PC-3 (cell line): ENCODE measurements at regions not wholly inside any gene's neighbourhood (a gene's known extent, or its start where the extent isn't known, plus 50 kb on each side); places are given as distances from the start of the nearest gene placed in this dataset.
"Not testable (repeated sequence)": the region's sequence is repeated elsewhere in the genome, so short reads cannot be mapped to it uniquely, and the experiment has no call there.

Experiments used
- ATAC-seq: fragments of 200-7000 bp; cut with Tn5 transposase; 2 replicates; pipeline ENCODE4 v1.9.1; 2020; ENCODE audit warnings: mild to moderate bottlenecking, moderate library complexity
- BruUV-seq: library from RNA; stranded (reverse); fragments of 400-500 nt; replicated peaks from 2 replicates; lab custom pipeline; 2021; lab: Mats Ljungman, UMichigan
- CTCF ChIA-PET: fragments of 300-600 bp; sonication (Branson Sonifier 250); formaldehyde crosslinking; loops from one replicate; lab custom pipeline; 2022; ENCODE audit warnings: antibody characterized with exemption; lab: Charles Lee
- POLR2A ChIA-PET: fragments of 300-600 bp; sonication (Branson Sonifier 250); formaldehyde crosslinking; loops from one replicate; lab custom pipeline; 2022; ENCODE audit warnings: antibody characterized with exemption; ENCODE audit not compliant: unreplicated experiment; lab: Charles Lee
- DNase-seq: peaks from one replicate; pipeline ENCODE4 v3.0.0-alpha.2; 2015
- H2AFZ ChIP-seq: fragments of 300-600 bp; sonication (generic); 2 replicates; pipeline ENCODE4 v1.6.0; 2016; ENCODE audit warnings: antibody characterized with exemption, low read length
- H3F3A ChIP-seq: fragments of 300-600 bp; sonication (generic); one replicate; pipeline ENCODE4 v1.6.0; 2017; ENCODE audit warnings: antibody characterized with exemption, low read length, control low read depth, mild to moderate bottlenecking; ENCODE audit not compliant: unreplicated experiment
- H3K27ac ChIP-seq: fragments of 300-600 bp; sonication (generic); 2 replicates; pipeline ENCODE4 v1.5.1; 2016; ENCODE audit warnings: mild to moderate bottlenecking, low read length
- H3K27me3 ChIP-seq: fragments of 300-600 bp; sonication (generic); 2 replicates; pipeline ENCODE4 v1.6.1; 2016; ENCODE audit warnings: low read length, mixed read lengths
- H3K36me3 ChIP-seq: fragments of 300-600 bp; sonication (generic); 2 replicates; pipeline ENCODE4 v1.6.1; 2016; ENCODE audit warnings: low read depth, mixed run types, low read length, mixed read lengths
- H3K4me1 ChIP-seq: fragments of 300-600 bp; sonication (generic); 2 replicates; pipeline ENCODE4 v1.5.1; 2016; ENCODE audit warnings: low read length; ENCODE audit not compliant: insufficient read depth
- H3K4me2 ChIP-seq: fragments of 300-600 bp; sonication (generic); 2 replicates; pipeline ENCODE4 v1.6.0; 2016; ENCODE audit warnings: low read length
- H3K4me3 ChIP-seq: fragments of 300-600 bp; sonication (generic); 2 replicates; pipeline ENCODE4 v1.5.1; 2016; ENCODE audit warnings: mild to moderate bottlenecking, low read length, mixed read lengths
- H3K79me2 ChIP-seq: fragments of 300-600 bp; sonication (generic); 2 replicates; pipeline ENCODE4 v1.6.1; 2017; ENCODE audit warnings: low read length, mixed read lengths
- H3K9ac ChIP-seq: fragments of 300-600 bp; sonication (generic); 2 replicates; pipeline ENCODE4 v1.6.0; 2016; ENCODE audit warnings: mild to moderate bottlenecking, low read length
- H3K9me2 ChIP-seq: fragments of 300-600 bp; sonication (generic); replicated peaks from 2 replicates; pipeline ENCODE4 v1.6.1; 2016; ENCODE audit warnings: mixed run types, low read length, mixed read lengths
- H3K9me3 ChIP-seq: fragments of 300-600 bp; sonication (generic); 2 replicates; pipeline ENCODE4 v1.6.1; 2016; ENCODE audit warnings: low read length, mixed read lengths
- H4K20me1 ChIP-seq: fragments of 300-600 bp; sonication (generic); 2 replicates; pipeline ENCODE4 v1.6.1; 2016; ENCODE audit warnings: low read length, mixed read lengths
- EZH2 ChIP-seq: fragments of 300-600 bp; sonication (generic); IDR thresholded peaks from one replicate; pipeline ENCODE4 v1.6.1; 2017; ENCODE audit warnings: antibody characterized with exemption, mild to moderate bottlenecking, low read length; ENCODE audit not compliant: unreplicated experiment
- EZH2phosphoT487 ChIP-seq: fragments of 300-600 bp; sonication (generic); IDR thresholded peaks from 2 replicates; pipeline ENCODE4 v1.6.1; 2018; ENCODE audit warnings: mild to moderate bottlenecking, antibody characterized with exemption, low read length, borderline replicate concordance
- intact Hi-C: fragments of 100-400 bp; cut with micrococcal nuclease; formaldehyde crosslinking; loops from 2 replicates; pipeline ENCODE4 v1.9.0; 2023
- TF ChIP-seq, protein P1 (sequence below): fragments of 300-600 bp; sonication (generic); conservative IDR thresholded peaks from 2 replicates; pipeline ENCODE4 v1.5.1; 2017; ENCODE audit warnings: antibody characterized with exemption, low read depth, mild to moderate bottlenecking, low read length

DNA sequence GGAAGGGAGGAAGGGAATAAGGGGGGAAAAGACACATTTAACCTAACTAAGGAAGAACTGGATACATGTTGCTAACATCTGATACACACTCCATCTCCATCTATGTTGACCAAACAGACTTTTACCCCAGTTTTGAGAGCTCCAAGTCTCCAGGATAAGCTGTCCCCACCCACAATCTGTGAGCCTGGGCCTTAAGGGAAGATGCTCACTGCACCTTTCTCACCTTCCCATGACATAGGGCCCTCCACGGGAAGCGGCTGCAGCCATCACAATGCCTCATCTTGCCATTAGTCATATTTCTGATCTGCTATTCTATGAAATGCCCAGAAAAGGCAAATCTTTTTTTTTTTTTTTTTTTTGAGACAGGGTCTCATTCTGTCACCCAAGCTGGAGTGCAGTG, 126.6 kb upstream of the SALL4 start:
- intact Hi-C loops = no loop called here
- ChIA-PET POLR2A (no interaction called here), CTCF (no interaction called here)
- H3K4me2 ChIP-seq = no peak overlapping the region
- peaks cover 19% of the 10 kb centered on the region for H3K4me1 ChIP-seq
- H3K27ac ChIP-seq = no peak overlapping the region
- no TSS peak for BruUV-seq
- no peaks in the 10 kb centered on the region for H3K9me2 ChIP-seq
- no peaks in the 10 kb centered on the region for H3K9me3 ChIP-seq
- H3K79me2 ChIP-seq = no peaks in the 10 kb centered on the region
- H3K9ac ChIP-seq = no peak overlapping the region
- DNase-seq (no peak), ATAC-seq (peak; percentile 45; the same call in 1 of the 2 replicates)
- no peaks in the 10 kb centered on the region for H3F3A ChIP-seq
- TF ChIP-seq EZH2phosphoT487 (no peak), EZH2 (no peak)
- TF ChIP-seq, protein P1, sequence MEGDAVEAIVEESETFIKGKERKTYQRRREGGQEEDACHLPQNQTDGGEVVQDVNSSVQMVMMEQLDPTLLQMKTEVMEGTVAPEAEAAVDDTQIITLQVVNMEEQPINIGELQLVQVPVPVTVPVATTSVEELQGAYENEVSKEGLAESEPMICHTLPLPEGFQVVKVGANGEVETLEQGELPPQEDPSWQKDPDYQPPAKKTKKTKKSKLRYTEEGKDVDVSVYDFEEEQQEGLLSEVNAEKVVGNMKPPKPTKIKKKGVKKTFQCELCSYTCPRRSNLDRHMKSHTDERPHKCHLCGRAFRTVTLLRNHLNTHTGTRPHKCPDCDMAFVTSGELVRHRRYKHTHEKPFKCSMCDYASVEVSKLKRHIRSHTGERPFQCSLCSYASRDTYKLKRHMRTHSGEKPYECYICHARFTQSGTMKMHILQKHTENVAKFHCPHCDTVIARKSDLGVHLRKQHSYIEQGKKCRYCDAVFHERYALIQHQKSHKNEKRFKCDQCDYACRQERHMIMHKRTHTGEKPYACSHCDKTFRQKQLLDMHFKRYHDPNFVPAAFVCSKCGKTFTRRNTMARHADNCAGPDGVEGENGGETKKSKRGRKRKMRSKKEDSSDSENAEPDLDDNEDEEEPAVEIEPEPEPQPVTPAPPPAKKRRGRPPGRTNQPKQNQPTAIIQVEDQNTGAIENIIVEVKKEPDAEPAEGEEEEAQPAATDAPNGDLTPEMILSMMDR = no peak
- no peaks in the 10 kb centered on the region for H3K36me3 ChIP-seq
- H3K4me3 ChIP-seq = no peak overlapping the region
- no peaks in the 10 kb centered on the region for H3K27me3 ChIP-seq
- no peaks in the 10 kb centered on the region for H4K20me1 ChIP-seq
- no peak overlapping the region for H2AFZ ChIP-seq

DNA sequence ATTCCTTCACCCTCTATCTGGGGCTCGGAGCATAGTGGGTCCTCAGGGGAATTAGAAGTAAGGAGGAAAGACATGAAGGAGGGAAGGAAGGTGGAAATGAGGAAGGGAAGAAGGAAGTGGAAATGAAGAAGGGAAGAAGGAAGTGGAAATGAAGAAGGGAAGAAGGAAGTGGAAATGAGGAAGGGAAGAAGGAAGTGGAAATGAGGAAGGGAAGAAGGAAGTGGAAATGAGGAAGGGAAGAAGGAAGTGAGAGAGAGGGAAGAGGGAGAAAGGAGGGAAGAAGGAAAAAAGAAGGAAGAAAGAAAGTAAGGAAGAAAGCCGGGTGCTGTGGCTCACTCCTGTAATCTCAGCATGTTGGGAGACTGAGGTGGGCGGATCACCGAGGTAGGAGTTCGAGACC, 125.6 kb upstream of the SALL4 start:
- H3K79me2 ChIP-seq, H3K4me3 ChIP-seq, CTCF ChIA-PET, H3K27me3 ChIP-seq, H3K9ac ChIP-seq, H3F3A ChIP-seq, H3K4me2 ChIP-seq, ATAC-seq, DNase-seq, BruUV-seq, H3K36me3 ChIP-seq, intact Hi-C loops, H3K9me2 ChIP-seq, H4K20me1 ChIP-seq, H3K27ac ChIP-seq, H3K9me3 ChIP-seq, H2AFZ ChIP-seq, POLR2A ChIA-PET: not testable (repeated sequence)
- peaks cover 20% of the 10 kb centered on the region for H3K4me1 ChIP-seq

DNA sequence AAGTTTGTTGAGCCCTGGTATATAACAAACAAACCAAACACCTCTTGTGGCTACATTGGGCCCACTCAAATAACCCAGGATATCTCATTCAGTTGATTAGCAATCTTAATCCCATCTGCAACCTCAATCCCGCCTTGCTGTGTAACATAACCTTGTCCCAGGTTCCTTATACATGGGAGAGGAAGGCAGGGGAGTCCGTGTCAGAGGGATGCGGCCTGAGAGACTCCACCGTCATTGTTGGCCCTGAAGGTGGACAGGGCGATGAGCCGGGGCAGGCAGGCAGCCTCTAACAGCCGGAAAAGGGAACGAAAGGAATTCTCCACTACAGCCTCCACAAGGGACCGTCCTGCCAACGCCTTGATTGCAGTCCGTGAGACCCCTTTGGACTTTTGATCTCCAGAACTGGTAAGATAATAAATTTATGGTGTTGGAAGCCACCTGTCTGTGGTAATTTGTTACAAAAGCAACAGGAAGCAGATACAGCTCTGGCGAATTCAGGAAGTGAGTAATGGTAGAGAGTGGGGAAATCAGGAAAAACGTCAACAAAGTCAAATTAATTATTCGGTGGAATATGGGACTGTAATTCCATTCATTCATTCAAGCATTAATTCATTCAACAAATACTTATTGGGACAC, 124.5 kb upstream of the SALL4 start:
- ChIA-PET POLR2A (no interaction called here), CTCF (no interaction called here)
- Histone ChIP-seq H3K9ac (no peak overlapping the region), H3K79me2 (no peaks in the 10 kb centered on the region), H3K9me3 (no peaks in the 10 kb centered on the region), H3F3A (no peaks in the 10 kb centered on the region), H2AFZ (peak overlapping the region; percentile 40), H3K9me2 (no peaks in the 10 kb centered on the region), H3K4me3 (no peak overlapping the region), H3K27me3 (no peaks in the 10 kb centered on the region), H3K27ac (0 out of 2 replicates have a peak overlapping the region, but pooled peaks have one; percentile 4), H3K4me1 (peaks cover 20% of the 10 kb centered on the region), H4K20me1 (no peaks in the 10 kb centered on the region), H3K36me3 (no peaks in the 10 kb centered on the region), H3K4me2 (peak overlapping the region; percentile 15)
- ATAC-seq (peak; percentile 43; the same call in 1 of the 2 replicates), DNase-seq (peak; percentile 48)
- TF ChIP-seq, protein P1 = no peak
- TF ChIP-seq EZH2phosphoT487 = no peak
- TF ChIP-seq EZH2 = no peak
- intact Hi-C loops = no loop called here
- no TSS peak for BruUV-seq
